A549 (cell line): ENCODE measurements at regions not wholly inside any gene's neighbourhood (a gene's known extent, or its start where the extent isn't known, plus 50 kb on each side); places are given as distances from the start of the nearest gene placed in this dataset.

ENCODE experiments used
- HOXA7 ChIP-seq: fragments of 250-450 bp; sonication (Bioruptor Pico); IDR thresholded peaks from 2 replicates; pipeline ENCODE4 v1.5.0; 2020; ENCODE audit warnings: mild to moderate bottlenecking, moderate library complexity
- MAFK ChIP-seq: fragments of 450-650 bp; IDR thresholded peaks from 2 replicates; pipeline ENCODE4 v1.6.1; 2014; ENCODE audit not compliant: partially characterized antibody
- USF2 ChIP-seq: fragments of 450-650 bp; IDR thresholded peaks from 2 replicates; pipeline ENCODE4 v1.6.1; 2014; ENCODE audit warnings: antibody characterized with exemption

GRCh38 chr3:182606905-182607504 is 186.3 kb upstream of the ATP11B start:
- TF ChIP-seq HOXA7 (no peak), MAFK (no peak), USF2 (no peak)
